GM19324 (cell line): ENCODE measurements at regions not wholly inside any gene's neighbourhood (a gene's known extent, or its start where the extent isn't known, plus 50 kb on each side); places are given as distances from the start of the nearest gene placed in this dataset.

Experiments used
- ATAC-seq: cut with Tn5 transposase; IDR thresholded peaks from one replicate; pipeline ENCODE4 v1.9.1; 2021; ENCODE audit warnings: mild to moderate bottlenecking, moderate library complexity; ENCODE audit not compliant: unreplicated experiment, low FRiP score

DNA sequence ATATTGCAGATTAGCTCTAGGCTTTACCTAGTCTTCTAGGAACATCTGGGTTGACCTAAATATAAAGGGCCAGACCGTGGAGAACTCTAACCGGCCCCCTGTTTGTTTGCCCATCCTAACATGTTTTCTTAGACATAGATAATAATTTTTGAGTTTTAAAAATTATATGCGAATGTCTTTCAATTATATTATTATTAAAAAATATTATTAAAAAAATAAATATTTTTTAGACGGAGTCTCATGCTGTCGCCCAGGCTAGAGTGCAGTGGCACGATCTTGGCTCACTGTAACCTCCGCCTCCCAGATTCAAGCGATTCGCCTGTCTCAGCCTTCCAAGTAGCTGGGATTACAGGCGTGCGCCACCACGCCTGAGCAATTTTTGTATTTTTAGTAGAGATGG is 318.5 kb downstream of the INHBA start:
- ATAC-seq, result no peak

DNA sequence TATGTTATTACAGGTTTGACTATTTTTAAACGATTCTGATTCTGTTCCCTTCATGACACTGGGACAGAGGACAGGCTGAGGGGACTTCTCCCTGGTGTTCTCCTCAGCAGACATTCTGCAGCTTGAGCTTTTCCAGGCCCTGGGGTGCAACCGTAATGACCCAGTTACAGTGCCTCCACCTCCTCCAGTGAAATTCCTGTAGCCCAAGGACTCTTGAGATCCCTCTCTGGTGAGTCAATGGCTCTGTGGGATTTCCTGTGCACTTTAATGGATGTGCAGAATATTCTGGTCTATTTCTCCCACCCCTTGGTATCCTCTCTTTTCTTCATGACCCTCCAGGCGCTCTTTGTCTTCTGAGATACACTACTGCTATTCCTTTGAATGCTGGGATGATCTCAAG is 319.3 kb downstream of the INHBA start:
- no peak for ATAC-seq

DNA sequence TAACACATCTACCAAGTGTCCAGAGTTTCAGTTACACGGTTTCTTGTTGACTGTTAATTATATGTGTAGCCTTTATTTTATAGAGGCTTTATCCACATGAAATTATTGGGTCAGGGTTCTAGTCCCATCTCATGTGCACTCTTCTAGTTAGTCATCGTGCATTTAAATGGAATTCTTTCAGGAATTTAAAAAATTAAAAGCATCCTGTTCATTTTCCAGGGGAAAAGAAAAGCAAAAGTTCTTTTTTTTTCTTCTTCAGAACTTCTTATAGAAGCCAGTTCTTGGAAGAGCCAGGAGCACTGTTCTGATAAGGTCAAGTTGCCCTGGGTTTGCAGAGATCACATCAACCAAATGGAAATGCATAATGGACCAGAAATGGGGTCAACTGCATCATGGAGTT is 324.7 kb downstream of the INHBA start:
- ATAC-seq, result no peak

DNA sequence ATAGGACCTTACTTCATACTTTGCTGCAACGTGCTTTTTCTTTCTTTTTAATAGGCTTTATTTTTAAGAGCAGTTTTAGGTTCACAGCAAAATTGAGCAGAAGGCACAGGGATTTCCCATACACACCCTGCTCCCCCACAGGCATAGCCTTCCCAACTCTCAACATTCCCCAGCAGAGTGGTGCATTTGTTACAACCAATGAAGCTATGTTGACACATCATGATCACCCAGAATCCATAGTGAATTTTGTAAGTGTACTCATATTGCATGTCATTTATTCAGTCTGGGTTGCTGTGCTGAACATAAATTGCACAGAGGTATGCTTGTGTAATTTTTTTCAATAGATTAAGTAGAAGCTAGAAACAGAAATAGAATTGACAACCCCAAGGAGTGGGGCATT is 327.3 kb downstream of the INHBA start:
- no peak for ATAC-seq

DNA sequence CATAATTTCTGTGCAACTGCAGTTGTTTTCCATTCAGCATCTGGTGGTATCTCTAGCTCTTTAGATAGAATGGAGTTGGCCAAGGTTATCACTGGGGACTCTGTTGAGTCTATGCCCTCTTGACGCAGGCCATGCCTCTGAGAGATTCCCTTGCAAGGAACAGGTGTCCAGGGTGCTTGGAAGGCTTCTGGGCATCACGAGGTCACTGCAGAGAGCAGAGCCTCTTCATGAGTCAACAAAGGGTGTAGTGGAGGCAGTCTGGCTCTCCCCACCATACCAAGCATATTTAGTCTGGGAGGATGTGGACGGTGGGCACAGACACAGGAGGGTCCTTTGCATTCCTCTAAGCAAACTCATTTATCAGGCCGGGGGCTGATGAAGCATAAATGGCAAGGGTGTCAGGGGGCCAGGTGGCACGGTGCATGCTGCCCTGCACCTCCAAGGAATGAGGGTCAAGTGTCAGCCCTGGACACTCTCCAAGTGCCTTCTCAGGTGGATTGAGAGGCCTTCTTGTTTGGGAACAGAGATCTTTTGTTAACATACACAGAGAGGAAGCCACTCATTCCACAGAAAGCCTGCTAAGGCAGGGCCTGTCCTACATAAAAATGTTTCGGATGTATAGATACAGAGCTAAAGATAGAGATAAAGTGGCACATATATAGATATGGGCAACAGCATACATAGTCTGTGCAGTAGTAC is 328.6 kb downstream of the INHBA start:
- no peak for ATAC-seq

DNA sequence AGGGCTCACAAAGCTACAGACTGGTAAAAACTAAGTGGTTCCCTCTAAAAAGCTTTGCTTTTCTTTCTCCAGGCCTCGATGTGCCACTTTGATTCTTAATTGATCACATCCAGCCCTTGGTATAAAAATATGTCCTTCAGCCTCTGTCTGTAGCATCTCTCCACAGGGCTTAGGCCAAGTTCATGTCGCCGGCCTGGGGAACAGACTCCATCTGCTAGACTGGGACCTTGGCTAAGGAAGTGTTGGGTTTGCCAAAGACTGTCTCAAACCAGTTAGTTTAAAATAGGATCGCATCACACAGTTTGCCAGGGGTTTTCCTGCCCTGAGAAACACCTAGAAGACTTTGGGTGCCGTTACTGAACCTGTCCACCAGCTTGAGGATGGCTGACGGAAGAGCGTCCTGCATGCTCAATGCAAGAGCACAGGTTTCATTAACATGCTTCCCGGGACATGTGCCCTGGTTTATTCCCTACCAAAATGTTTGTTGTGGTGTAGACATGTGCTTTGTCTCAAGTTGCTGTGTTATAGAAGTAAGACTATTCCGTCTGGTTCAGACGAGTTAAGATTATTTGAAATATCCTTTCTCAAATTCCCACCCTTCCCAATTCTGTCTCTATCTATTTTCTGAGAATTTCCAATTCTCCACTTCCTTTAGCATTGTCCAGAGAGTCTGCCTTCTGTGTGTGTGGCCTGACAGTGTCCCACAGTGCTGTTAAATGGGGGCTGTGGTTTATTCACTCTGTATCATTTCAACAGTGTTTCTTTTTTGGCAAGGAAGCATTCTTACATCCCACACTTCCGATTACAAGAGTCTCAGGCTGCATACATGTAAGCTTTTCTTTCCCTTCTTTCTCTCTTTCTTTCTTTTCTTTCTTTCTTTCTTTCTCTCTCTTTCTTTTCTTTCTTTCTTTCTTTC is 334.7 kb downstream of the INHBA start:
- ATAC-seq, result no peak

DNA sequence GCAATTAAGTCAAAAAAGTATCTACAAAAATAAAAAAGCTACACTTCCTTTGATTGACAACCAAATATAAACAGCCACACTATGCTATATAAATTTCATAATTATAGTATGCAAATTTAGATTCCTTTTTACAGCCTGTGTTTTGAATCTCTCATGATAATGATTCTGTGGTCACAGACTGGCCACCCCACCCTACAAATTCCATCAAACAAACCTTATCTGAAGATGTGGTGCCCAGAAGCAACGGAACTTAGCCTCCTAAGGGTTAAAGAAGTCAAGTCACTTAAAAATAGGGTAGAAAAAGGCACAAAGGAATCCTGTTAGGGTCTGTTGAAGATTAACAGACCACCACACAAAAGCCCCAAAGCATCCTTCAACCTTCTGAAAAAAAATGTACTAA is 351.8 kb downstream of the INHBA start:
- no peak for ATAC-seq

DNA sequence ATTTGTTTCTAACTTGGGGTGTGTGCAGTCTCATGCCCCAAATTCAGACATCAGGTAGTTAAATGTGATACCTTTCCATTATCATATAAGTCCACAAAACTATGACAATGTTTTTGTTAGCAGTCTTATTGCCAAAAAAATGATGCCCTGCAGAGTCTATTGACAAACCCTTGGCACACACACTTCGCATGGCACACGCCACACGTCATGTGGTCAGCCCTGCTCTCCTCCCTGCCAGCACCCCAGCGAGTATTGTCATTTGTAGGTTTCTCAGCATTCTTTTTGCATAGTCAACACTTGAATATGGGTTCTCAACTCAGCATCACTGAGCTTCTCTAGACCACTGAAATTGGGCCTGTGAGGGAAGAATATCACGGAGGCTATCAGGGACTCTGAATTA is 356.0 kb downstream of the INHBA start:
- no peak for ATAC-seq

DNA sequence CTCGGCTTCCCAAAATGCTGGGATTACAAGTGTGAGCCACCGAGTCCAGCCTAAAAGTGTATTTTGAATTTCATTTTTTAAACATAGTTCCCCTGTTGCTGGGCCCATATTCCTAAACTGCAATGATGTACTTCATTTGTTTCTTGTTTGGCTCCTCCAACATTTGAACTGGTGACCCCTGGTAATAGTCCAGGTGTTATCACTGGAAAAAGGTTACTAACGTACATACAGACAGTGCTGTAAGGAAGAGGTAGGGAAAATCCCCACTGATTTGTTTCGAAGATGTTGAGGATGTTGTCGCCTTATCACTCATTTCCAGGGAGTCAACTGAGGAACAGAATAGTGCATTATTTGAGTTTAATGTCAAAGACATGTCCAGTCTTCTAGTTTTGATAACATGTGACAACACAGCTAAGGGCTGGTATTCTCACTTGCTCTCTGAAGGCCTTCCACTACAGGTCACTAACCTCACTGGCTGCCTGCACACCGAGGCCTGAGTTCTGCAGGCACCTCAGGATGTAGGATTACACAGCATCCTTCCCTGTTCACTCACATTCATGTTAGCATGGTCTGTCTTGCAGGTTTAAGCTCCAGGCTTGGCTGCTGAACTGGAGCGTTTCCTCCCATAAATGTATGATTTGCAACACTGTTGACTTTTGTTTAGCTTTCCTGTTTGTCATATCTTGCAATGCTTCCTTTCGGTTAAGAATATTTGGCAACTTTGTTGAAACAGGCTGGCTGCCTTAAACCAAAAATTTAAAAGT is 362.8 kb downstream of the INHBA start:
- ATAC-seq, result no peak

DNA sequence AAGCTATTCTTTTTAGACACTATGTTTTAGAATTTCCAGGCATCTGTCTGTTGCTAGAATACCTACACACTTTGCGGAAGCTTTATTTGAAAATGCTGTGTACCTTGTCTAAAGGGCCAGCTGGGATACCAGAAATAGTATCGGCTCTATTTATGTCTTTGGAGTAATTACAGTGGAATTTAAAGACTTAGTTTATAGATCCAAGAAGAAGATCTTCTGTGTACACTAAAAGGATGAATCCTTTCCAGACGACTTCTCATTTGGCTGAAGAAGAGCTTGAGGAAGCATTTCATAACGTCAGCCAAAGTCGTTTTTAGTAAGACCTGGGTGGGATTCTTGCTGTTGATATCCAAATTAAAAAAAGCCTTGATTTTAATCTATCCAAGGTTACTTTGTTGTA is 365.9 kb downstream of the INHBA start:
- no peak for ATAC-seq

DNA sequence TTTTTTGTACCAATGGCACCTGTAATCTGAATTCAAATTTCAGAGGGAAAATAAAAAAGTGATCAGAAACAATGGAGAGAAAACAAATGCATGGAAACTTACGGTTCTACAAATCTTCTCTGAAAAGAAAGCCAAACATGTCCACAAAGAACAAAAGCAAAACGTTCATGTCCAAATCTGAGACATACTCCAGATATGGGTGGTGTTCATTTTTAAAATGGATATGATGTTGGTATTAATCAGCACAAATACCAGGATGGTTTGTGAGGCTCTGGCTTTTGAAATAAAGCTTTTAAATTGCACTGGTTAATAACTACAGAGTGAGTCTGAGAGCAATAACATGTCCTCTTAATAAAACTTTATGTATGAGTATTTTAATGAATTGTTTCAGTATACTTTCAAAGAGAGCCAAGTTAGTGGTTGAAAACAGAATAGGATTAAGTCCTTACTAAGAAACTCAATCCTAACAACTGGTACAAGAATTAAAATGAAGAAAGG is 366.4 kb downstream of the INHBA start:
- no peak for ATAC-seq

DNA sequence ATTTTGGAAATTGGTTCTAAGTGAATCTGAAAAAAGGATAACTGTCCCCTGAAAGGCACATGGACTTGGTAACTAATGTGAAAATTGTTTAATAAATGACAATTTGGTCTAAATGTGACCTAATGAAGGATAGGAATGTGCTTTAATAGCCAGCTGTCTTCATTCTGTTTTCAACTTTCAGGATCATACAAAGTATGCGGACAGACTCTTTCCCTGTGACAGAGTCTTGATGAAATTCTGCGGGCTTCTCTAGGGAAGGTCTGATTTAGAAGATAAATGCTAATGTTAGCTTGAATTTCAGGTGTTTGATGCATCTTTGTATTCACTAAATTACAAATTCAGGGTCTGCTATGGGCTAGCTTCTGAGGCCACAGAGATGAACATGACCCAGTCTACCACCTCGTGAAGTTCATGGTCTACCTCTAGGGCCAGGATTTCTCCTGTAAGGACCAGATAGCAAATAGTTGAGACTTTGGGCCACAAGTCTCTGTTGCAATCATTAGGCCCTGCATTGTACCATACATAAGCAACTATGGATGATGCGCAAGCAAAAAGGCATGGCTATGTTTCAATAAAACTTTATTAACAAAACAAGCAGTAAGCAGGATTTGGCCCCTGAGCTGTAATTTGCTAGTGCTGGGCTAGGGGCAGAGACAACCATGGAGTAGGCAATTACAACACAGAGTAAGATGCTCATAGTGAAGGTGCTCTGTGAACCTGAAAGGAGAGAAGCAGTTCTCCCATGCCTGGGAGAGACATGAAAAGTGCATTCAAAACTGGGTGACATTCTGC is 368.6 kb downstream of the INHBA start:
- ATAC-seq, result no peak

DNA sequence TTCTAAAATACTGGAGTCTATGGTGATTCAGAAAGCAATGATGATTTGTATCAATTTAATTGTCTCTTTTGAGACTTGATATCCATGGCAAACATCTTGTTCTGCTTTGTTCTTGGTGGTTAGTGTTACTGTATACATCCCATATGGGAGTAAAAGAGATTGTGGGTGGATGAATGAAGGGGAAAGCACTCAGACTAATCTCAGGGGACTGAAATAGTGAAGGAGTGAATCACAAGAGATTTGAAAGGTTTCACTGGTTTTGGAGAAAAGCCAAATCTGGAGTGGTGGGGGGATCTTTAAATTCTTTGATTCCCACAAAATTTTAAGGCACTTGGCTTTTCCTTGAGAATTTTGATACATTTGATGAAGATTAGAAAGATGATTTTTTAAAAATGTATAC is 369.4 kb downstream of the INHBA start:
- no peak for ATAC-seq

DNA sequence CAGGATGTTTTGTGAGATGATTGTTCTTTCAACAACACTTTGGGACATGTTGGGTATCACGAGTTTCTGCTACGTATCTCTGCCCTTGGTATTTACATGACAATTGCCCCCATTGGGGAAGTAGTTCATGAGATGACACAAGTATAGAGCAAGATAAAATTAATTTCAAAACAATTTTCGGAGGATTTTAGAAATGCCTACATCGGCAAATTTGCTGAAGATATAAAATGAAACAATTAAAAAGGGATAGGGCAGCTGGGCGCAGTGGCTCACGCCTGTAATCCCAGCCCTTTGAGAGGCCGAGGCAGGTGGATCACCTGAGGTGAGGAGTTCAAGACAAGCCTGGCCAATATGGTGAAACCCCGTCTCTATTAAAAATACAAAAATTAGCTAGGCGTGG is 371.7 kb downstream of the INHBA start:
- ATAC-seq, result no peak

DNA sequence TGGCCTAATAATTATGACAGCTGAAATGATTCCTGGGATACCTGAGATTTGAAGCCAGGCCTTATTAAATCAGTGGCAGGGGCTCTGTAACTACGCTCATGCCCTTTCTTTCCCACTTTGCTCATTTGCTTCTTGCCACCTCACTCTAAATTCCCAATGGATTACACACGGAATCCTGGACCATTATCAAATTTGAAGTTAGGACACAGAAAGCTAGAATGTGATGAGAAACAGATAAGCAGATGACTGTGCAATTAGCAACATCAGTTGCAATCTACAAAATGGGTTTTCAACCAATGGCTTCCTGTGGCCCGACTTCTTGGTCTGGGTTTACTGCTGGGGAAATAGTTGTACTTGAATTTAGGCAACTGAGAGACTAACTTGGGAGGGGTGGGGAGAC is 374.3 kb downstream of the INHBA start:
- no peak for ATAC-seq

DNA sequence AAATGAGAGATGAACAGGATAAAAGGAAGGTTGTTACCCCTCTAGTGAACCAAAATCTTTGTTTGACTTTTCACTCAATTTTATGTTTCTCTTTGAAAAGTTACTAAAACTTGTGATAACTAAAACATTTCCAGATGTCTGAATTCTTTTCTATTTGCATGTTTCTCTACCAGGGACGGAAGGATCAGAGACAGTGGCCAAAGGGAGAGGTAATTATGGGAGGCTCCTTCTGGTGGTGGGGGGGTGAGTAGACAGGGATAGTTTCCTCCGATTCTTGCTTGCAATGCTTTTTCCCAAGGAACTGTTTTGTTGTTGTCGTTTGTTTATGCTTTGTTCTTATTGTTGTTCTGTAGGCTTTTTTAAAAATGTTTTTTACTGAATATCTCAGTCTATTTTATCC is 374.8 kb downstream of the INHBA start:
- ATAC-seq, result no peak

DNA sequence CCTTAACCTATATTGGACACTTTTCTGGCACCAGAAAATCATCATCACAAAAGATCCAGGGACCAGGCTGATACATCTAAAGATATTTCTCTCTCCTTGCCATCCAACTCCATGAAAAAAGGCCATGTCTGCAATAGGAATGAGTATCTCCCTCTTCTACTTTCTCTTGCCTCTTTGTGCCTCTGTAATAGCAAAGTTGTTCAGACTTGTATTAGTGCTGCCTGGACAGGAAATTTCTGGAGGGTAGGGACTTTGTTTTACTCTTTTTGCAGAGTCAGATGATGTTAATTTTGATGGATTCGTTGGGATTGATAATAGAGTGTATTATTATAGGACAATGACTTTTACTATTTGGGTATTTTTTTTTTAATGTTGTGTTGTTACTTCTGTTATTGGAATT is 376.3 kb downstream of the INHBA start:
- no peak for ATAC-seq

DNA sequence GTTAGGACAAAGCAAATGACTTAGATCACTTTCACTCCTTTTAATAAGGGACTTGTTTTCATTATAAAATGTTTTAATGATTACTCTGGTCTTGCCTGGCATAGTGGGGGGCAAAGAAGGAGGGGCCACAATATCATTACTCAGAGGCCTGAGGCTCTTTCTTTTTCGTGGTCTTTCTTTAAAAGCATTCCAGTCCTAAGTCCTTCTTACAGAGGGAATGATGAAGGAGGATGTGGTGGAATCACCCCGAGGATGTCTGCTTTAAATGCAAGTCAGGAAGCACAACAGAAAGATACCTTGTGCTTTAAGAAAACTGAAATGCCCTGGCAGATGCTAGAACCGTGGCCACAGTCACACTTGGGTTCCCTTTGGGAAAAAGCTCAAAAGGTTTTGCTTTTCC is 379.1 kb downstream of the INHBA start:
- ATAC-seq, result no peak

DNA sequence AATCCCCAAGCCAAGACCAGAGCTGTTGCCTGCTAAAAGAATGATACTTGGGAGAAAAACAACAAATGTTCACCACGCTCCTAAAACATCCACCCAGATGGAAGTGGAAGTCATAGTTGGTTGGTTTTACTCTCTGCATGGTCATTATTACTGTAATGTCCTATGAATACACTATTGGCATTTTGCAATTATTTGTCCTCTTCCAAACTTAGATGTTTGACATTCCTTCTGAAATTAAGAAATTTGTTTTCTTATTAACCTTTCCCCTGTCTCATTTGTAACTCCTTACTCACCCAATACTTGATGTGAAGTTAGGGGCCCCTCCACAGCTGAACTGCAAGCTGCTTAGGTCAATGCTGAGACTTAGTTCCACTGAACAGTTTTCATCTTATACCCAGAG is 383.3 kb downstream of the INHBA start:
- ATAC-seq, result no peak

DNA sequence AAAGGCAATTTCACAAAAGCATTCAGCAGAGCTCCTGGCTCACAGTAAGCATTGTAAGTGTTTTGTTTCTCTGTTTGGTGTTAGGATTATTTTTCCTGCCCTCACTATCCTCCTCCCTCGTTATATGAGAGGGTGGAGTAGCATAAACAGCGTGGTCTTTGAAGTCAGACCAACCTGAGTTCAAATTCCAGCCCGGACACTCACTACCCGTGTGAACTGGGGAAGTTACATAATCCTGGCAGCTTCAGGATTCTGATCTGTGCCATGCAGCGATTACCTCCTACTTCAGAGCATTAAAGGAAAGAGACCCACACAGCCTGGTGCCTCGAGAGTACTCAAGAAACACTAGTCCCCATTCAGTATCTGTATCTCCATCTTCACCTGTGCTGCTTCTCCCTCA is 386.5 kb downstream of the INHBA start:
- no peak for ATAC-seq
